ENCODE measurements at regions not wholly inside any gene's neighbourhood (a gene's known extent, or its start where the extent isn't known, plus 50 kb on each side); places are given as distances from the start of the nearest gene placed in this dataset.

- Histone ChIP-seq H3K4me3 (replicated peaks; ENCODE audit: low read depth, low read length) (no peak overlapping the region), H3K27me3 (replicated peaks; ENCODE audit: control insufficient read depth, insufficient read depth, low read length) (no peaks in the 10 kb centered on the region), H3K36me3 (ENCODE audit: control insufficient read depth, insufficient read depth, low read length) (no peaks in the 10 kb centered on the region)
- DNase-seq (ENCODE audit: extremely low read depth, insufficient read length) = no peak
- no peak for TF ChIP-seq CTCF (IDR thresholded peaks at IDR 0.05; ENCODE audit: insufficient read depth, low read length, poor library complexity, severe bottlenecking)
Observed at GRCh38 chr1:207264663-207265252, 56.7 kb upstream of the CD55 start.

- no peaks in the 10 kb centered on the region for H3K27me3 ChIP-seq (replicated peaks; ENCODE audit: control insufficient read depth, insufficient read depth, low read length)
- H3K36me3 ChIP-seq (ENCODE audit: control insufficient read depth, insufficient read depth, low read length) = no peaks in the 10 kb centered on the region
- TF ChIP-seq CTCF (IDR thresholded peaks at IDR 0.05; ENCODE audit: insufficient read depth, low read length, poor library complexity, severe bottlenecking) = no peak
- no peak for DNase-seq (ENCODE audit: extremely low read depth, insufficient read length)
- H3K4me3 ChIP-seq (replicated peaks; ENCODE audit: low read depth, low read length) = no peak overlapping the region
Observed at GRCh38 chr1:207268337-207268736, 53.1 kb upstream of the CD55 start.

DNA sequence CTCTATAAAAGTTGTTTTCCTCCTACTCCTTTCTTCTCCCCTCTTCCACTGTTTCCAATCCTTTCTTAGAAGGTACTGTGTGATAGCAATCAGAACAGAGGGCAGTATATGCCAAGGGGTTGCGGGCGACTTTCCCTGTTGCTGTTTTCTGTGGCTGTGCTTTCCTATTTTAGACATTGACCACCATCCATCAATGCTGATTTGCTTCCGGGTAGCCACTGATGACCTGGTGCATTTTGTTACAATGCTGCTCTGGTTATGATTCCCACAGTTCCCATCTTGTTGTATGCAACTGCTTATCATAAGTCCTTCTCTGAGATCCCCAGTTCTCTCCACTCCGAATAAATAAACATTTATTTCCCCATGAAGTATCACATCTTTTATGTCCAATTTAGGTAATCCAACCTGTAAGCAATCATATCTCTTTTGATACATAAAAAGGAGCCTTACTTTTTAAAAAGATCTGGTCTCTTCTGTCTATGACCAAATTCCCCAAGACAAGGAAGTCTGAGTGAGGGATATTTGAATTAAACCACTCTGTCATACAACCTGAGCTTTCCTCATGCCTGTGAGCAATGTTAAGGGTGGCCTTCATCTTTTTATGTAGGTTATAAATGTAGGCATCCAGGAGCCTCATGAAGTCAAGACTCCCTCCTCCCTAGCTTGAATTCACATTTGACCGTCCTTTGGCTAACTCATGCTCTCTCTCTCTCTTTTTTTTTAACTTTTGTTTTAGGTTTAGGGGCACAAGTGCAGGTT is 52.5 kb upstream of the CD55 start:
- DNase-seq (ENCODE audit: extremely low read depth, insufficient read length) = no peak
- H3K36me3 ChIP-seq (ENCODE audit: control insufficient read depth, insufficient read depth, low read length) = no peaks in the 10 kb centered on the region
- H3K27me3 ChIP-seq (replicated peaks; ENCODE audit: control insufficient read depth, insufficient read depth, low read length) = no peaks in the 10 kb centered on the region
- H3K4me3 ChIP-seq (replicated peaks; ENCODE audit: low read depth, low read length) = no peak overlapping the region
- no peak for TF ChIP-seq CTCF (IDR thresholded peaks at IDR 0.05; ENCODE audit: insufficient read depth, low read length, poor library complexity, severe bottlenecking)
